KMS-11 (cell line): ENCODE measurements at regions not wholly inside any gene's neighbourhood (a gene's known extent, or its start where the extent isn't known, plus 50 kb on each side); places are given as distances from the start of the nearest gene placed in this dataset.

Source experiments
- H2AFZ ChIP-seq: fragments of 200-600 bp; sonication (generic); 2 replicates; pipeline ENCODE4 v1.6.1; 2016; ENCODE audit warnings: antibody characterized with exemption, mixed run types, low read depth
- H3K27ac ChIP-seq: fragments of 200-600 bp; sonication (generic); 2 replicates; pipeline ENCODE4 v1.6.1; 2016; ENCODE audit warnings: mild to moderate bottlenecking, mixed run types
- H3K27me3 ChIP-seq: fragments of 200-600 bp; sonication (generic); 2 replicates; pipeline ENCODE4 v1.6.1; 2017; ENCODE audit warnings: mild to moderate bottlenecking, low read depth, mixed run types, moderate library complexity; ENCODE audit not compliant: insufficient read depth
- H3K36me3 ChIP-seq: fragments of 200-600 bp; sonication (generic); 2 replicates; pipeline ENCODE4 v1.6.1; 2017; ENCODE audit warnings: mild to moderate bottlenecking, mixed run types; ENCODE audit not compliant: insufficient read depth
- H3K4me1 ChIP-seq: fragments of 200-600 bp; sonication (generic); 2 replicates; pipeline ENCODE4 v1.6.1; 2016; ENCODE audit warnings: mild to moderate bottlenecking, low read depth, mixed run types; ENCODE audit not compliant: poor library complexity, severe bottlenecking
- H3K4me2 ChIP-seq: fragments of 200-600 bp; sonication (generic); 2 replicates; pipeline ENCODE4 v1.7.0; 2016; ENCODE audit warnings: mild to moderate bottlenecking, mixed run types
- H3K4me3 ChIP-seq: fragments of 200-600 bp; sonication (generic); IDR thresholded peaks from 2 replicates; pipeline ENCODE4 v1.6.1; 2017; ENCODE audit warnings: low read depth, low read length, mixed read lengths; ENCODE audit not compliant: insufficient read depth
- H3K79me2 ChIP-seq: fragments of 200-600 bp; sonication (generic); 2 replicates; pipeline ENCODE4 v1.6.1; 2016; ENCODE audit warnings: low read depth, mixed run types; ENCODE audit not compliant: insufficient read depth
- H3K9ac ChIP-seq: fragments of 200-600 bp; sonication (generic); 2 replicates; pipeline ENCODE4 v1.6.1; 2016; ENCODE audit warnings: mild to moderate bottlenecking, mixed run types
- H4K20me1 ChIP-seq: fragments of 200-600 bp; sonication (generic); 2 replicates; pipeline ENCODE4 v1.6.1; 2016; ENCODE audit warnings: mild to moderate bottlenecking, mixed run types; ENCODE audit not compliant: insufficient read depth
- CTCF ChIP-seq: fragments of 200-600 bp; sonication (generic); conservative IDR thresholded peaks from 2 replicates; pipeline ENCODE4 v1.6.1; 2017; ENCODE audit warnings: low read depth, mild to moderate bottlenecking, antibody characterized with exemption, low read length, moderate library complexity, mixed read lengths

GRCh38 chr10:21249435-21249834, 276.0 kb downstream of the SKIDA1 start:
- H4K20me1 ChIP-seq = no peaks in the 10 kb centered on the region
- H3K4me2 ChIP-seq = no peak overlapping the region
- H3K79me2 ChIP-seq = no peaks in the 10 kb centered on the region
- no peak for TF ChIP-seq CTCF
- no peaks in the 10 kb centered on the region for H3K4me1 ChIP-seq
- no peak overlapping the region for H2AFZ ChIP-seq
- no peak overlapping the region for H3K27ac ChIP-seq
- H3K9ac ChIP-seq = no peak overlapping the region
- H3K4me3 ChIP-seq = no peak overlapping the region
- H3K36me3 ChIP-seq = no peaks in the 10 kb centered on the region
- no peaks in the 10 kb centered on the region for H3K27me3 ChIP-seq

- Histone ChIP-seq H2AFZ (no peak overlapping the region), H3K4me2 (no peak overlapping the region), H3K4me1 (no peaks in the 10 kb centered on the region), H3K27me3 (no peaks in the 10 kb centered on the region), H4K20me1 (no peaks in the 10 kb centered on the region), H3K9ac (no peak overlapping the region), H3K27ac (no peak overlapping the region), H3K4me3 (no peak overlapping the region), H3K36me3 (no peaks in the 10 kb centered on the region), H3K79me2 (no peaks in the 10 kb centered on the region)
- TF ChIP-seq CTCF = no peak
Measured at GRCh38 chr10:21247592-21247991, 277.9 kb downstream of the SKIDA1 start.

GRCh38 chr10:21246178-21246577, 279.3 kb downstream of the SKIDA1 start:
- H3K36me3 ChIP-seq = no peaks in the 10 kb centered on the region
- TF ChIP-seq CTCF = no peak

GRCh38 chr10:21243748-21244257, 281.7 kb downstream of the SKIDA1 start:
- Histone ChIP-seq H3K4me1 (no peaks in the 10 kb centered on the region), H3K4me3 (no peak overlapping the region), H2AFZ (no peak overlapping the region), H4K20me1 (no peaks in the 10 kb centered on the region), H3K9ac (no peak overlapping the region), H3K27me3 (no peaks in the 10 kb centered on the region), H3K4me2 (no peak overlapping the region), H3K79me2 (no peaks in the 10 kb centered on the region), H3K36me3 (no peaks in the 10 kb centered on the region), H3K27ac (no peak overlapping the region)
- no peak for TF ChIP-seq CTCF

More at GRCh38 chr10:21246178-21246577, 279.3 kb downstream of the SKIDA1 start:
- Histone ChIP-seq H3K79me2 (no peaks in the 10 kb centered on the region), H3K4me1 (no peaks in the 10 kb centered on the region), H3K4me2 (no peak overlapping the region), H4K20me1 (no peaks in the 10 kb centered on the region), H3K27me3 (no peaks in the 10 kb centered on the region), H3K9ac (no peak overlapping the region), H3K27ac (no peak overlapping the region), H2AFZ (no peak overlapping the region), H3K4me3 (no peak overlapping the region)
